ENCODE measurements at regions not wholly inside any gene's neighbourhood (a gene's known extent, or its start where the extent isn't known, plus 50 kb on each side); places are given as distances from the start of the nearest gene placed in this dataset.

DNA sequence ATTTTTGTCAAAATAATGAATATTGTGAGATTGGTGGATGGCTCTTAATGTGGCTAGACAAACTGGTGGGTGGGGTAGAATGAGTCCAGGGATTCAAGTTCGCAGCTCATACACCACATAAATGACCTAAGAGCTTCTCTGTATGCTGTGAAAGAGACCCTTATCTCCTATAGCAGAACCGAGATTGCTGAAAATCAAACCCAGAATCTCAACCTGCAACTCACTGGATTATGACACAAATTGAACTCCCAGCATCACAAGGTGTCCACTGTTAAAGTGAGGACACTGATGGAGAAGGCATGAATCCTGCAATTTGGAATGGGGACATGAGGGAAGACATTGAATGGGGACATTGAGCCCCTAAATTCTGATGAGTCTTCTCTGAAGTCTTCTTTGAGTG lies 51.3 kb upstream of the CNKSR3 start:
- DNase-seq, result no peak

- no peak for DNase-seq
These were observed 54.8 kb upstream of the CNKSR3 start for GRCh38 chr6:154565331-154565730.

DNA sequence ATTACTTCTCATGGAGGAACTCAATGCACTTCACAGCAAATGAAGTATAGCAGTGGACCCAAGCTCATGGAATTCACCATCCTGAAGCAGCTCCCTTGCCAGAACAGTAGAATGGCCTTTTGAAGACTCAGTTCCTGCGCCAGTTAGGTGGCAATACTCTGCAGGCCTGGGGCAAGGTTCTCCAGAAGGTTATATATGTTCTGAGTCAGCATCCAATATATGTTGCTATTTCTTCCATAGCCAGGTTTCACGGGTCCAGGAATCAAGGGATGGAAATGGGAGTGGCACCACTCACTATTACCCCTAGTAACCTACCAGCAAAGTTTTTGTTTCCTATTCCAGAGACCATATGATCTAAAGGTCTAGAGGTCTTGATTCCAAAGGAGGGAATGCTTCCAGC lies 56.4 kb upstream of the CNKSR3 start:
- no peak for DNase-seq

DNA sequence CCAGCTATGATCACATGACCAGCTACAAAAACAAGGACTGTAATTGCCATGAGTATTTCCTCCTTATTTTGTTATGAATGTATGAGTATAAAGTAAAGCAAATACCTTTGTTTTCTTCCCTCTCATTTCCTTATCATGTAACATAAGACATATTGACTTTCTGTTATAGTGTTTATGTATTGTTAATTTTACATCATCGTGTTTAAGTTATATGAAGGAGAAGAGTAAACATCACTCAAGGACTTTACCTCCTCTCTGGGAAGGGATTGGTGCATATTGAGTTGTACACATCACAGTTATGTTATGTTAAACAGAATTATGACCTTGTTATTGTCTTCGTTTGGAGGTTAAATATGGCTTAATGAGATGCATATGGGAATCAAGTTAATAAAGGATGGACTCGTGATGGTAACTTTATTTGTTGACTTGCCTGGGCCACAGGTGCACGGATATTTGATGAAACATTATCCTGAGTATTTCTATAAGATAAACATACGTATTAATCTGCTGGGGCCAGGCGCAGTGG lies 57.3 kb upstream of the CNKSR3 start:
- DNase-seq, result no peak

GRCh38 chr6:154569156-154569862 lies 58.8 kb upstream of the CNKSR3 start:
- no peak for DNase-seq

DNA sequence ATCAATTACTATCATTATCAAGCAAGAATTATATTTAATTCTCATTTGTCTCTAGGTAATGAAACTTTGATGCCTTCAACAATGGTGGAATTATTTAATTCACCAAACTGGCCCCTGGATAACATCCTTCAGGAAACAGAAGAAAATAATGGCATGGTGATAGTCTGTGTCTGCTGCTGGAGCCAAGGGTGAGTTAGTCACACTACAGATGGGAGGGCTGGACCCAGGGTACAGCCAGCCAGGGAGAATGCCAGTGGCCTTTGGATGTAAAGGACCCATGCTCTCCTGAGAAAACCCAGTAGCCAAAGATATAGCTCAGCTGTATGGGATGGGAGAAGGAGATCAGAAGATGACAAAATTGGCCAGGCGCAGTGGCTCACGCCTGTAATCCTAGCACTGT lies 60.0 kb upstream of the CNKSR3 start:
- no peak for DNase-seq

- no peak for DNase-seq
These were observed 62.1 kb upstream of the CNKSR3 start for GRCh38 chr6:154572556-154572955.

- no peak for DNase-seq
These were observed 67.6 kb upstream of the CNKSR3 start for GRCh38 chr6:154578004-154578559.

GRCh38 chr6:154579046-154579445 lies 68.6 kb upstream of the CNKSR3 start:
- no peak for DNase-seq

DNA sequence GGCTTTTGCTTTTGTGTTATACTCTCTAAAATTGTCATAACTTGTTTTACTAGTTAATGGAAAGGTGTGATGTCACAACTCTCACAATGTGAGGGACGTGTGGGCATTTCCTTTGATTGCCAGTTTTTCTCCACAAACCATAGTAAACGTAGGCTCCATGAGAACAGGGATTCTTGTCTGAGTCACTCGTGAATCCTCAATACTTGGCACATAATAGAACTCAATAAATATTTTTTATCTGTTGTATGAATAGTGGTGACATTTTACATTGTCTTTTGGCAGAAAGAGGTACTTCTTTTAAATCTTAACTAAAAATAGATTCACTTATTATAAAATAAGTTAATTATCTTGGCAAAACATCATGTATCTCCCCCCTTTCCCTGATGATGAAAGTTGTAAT lies 69.0 kb upstream of the CNKSR3 start:
- no peak for DNase-seq

DNA sequence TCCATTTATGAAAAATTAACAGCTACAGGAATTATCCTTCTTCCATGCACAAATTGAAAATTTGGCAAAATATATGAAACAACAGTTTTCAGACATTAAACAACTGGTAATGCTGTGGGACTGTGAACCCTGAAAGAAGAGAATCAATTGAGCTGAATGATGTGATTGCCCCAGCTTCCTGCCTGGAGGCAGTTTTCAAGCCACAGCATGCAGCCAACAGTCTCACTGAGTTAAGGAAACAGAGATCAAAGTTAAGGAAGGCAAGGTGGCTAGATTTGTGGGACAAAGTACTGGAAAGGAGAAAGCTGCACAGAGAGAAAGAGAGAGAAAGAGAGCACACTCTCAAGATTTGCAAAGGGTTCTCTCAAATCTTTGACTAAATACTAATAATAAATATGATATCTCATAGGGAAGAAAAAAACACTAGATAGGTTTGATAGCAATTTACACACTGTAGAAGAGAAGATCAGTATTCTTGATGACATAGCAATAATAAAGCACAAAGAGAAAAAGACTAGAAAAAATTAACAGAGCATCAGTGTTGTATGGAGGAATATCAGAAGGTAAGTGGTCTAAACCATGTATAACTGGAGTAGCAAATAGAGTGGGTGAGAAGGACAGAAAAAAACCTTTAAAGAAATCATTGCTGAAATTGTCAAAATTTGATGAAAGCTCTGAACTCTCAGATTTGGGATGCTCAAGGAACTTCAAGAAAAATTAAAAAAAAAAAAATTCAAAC lies 70.1 kb upstream of the CNKSR3 start:
- DNase-seq, result no peak

- no peak for DNase-seq
These were observed 72.2 kb upstream of the CNKSR3 start for GRCh38 chr6:154582696-154583095.

GRCh38 chr6:154583546-154584188 lies 73.2 kb upstream of the CNKSR3 start:
- DNase-seq, result no peak

- peak; percentile 85 for DNase-seq
These were observed 80.3 kb upstream of the CNKSR3 start for GRCh38 chr6:154590756-154591155.

GRCh38 chr6:154591234-154591633 lies 80.7 kb upstream of the CNKSR3 start:
- no peak for DNase-seq

- DNase-seq, result no peak
These were observed 81.8 kb upstream of the CNKSR3 start for GRCh38 chr6:154592199-154592860.

GRCh38 chr6:154593122-154593521 lies 82.6 kb upstream of the CNKSR3 start:
- DNase-seq, result no peak

DNA sequence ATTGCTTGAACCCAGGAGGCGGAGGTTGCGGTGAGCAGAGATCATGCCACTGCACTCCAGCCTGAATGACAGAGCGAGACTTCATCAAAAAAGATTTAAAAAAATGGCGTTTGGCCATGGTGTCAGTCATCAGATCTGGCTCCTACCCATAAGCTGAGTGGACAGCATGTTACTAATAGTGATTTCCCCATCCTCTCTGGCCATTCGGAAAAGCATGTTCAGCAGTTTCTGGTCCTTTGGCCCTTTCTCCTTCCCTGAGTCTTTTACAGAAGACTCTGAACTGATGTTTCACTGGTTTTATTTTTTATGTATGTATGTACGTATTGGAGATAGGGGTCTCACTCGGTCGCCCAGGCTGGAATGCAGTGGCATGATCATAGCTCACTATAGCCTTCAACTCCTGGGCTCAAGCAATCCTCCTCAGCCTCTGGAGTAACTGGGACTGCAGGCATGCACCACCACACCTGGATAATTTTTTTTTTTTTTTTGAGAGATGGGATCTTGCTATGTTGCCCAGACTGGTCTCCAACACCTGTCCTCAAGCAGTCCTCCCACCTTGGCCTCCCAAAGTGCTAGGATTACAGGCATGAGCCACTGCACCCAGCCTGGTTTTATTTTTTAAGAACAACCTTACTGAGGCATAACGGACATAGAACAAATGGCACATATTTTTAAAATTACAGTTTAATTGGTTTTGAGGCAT lies 84.2 kb upstream of the CNKSR3 start:
- DNase-seq, result no peak

DNA sequence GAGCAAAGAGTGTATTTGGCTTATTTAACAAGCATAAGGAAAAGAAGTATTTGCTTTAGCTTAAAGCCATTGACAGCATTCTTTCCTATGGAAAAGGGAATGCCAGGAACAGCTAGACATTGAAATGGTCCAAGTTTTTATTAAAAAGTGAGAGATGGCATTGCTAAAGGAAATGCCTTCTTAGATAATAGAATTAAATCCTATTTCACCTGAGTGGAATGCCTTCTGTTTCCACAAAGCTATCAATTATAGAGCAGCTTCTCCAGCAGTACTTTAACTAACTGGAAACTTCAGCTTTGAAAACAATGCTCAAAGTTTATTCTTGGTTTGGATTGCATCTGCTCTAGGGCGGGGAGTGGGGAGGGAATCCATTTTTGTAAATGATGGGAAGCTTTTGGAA lies 85.1 kb upstream of the CNKSR3 start:
- no peak for DNase-seq

DNA sequence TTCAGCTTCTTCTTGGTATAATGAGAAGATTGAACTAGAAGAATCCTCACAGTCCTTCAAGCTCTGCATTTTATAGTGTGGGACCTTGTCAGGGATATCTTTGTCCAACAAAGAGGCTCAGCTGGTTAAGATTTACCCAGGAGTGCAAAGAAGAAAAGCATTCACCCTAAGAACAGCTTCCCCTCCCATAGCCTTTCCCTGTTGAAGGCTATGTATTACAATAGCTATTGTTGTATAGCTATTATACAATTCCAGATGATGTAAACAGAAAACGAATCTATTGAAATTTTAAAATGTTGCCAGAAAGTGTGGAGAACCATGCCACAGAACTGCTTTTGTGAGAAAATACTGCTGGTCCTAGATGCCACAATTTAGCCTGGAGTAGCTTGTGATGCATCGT lies 85.5 kb upstream of the CNKSR3 start:
- no peak for DNase-seq

GRCh38 chr6:154596701-154597100 lies 86.2 kb upstream of the CNKSR3 start:
- DNase-seq, result no peak

DNA sequence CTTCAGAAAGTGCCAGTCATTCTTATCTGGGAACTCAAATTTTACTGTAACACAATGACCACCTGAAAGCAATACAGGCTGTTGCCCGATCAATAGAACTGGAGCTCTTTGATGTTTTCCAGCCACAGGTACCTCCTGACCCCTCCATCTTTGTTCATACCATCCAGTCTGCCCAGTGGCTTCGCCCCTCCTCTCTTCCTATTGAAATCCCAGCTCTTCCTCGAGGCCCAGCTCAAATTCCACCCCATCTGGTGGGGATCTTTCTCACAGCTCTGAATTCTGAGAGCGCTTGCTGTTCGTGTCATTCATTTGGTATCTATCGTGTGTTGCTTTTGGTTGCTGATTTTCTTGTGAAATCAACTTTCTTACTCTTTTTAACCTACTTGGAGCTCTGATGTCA lies 87.9 kb upstream of the CNKSR3 start:
- DNase-seq, result no peak

All from NCI-H526 treated with DMSO at 0.1 percent for 48 hours (cell line).